ENCODE measurements at regions not wholly inside any gene's neighbourhood (a gene's known extent, or its start where the extent isn't known, plus 50 kb on each side); places are given as distances from the start of the nearest gene placed in this dataset.

- in situ Hi-C loops (cut with HindIII; ENCODE audit: low sequenced_read_pairs): no loop called here
- TF ChIP-seq CTCF (IDR thresholded peaks at IDR 0.05; ENCODE audit: low read depth, low read length): no peak
- no peak for DNase-seq (ENCODE audit: low read depth, low spot score)
- no peak overlapping the region for H3K4me3 ChIP-seq (ENCODE audit: low read depth, low read length)
Observed at GRCh38 chr4:38365748-38366310, 298.2 kb upstream of the KLF3 start.

GRCh38 chr4:38366456-38366855, 297.5 kb upstream of the KLF3 start:
- H3K4me3 ChIP-seq (ENCODE audit: low read depth, low read length): no peak overlapping the region
- in situ Hi-C loops (cut with HindIII; ENCODE audit: low sequenced_read_pairs): no loop called here
- no peak for DNase-seq (ENCODE audit: low read depth, low spot score)
- no peak for TF ChIP-seq CTCF (IDR thresholded peaks at IDR 0.05; ENCODE audit: low read depth, low read length)

- in situ Hi-C loops (cut with HindIII; ENCODE audit: low sequenced_read_pairs): no loop called here
- TF ChIP-seq CTCF (IDR thresholded peaks at IDR 0.05; ENCODE audit: low read depth, low read length): no peak
- no peak overlapping the region for H3K4me3 ChIP-seq (ENCODE audit: low read depth, low read length)
- no peak for DNase-seq (ENCODE audit: low read depth, low spot score)
Observed at GRCh38 chr4:38366997-38367396, 297.0 kb upstream of the KLF3 start.

- DNase-seq (ENCODE audit: low read depth, low spot score): no peak
- in situ Hi-C loops (cut with HindIII; ENCODE audit: low sequenced_read_pairs): no loop called here
Observed at GRCh38 chr4:38367642-38368174, 296.3 kb upstream of the KLF3 start.

GRCh38 chr4:38368613-38369012, 295.4 kb upstream of the KLF3 start:
- no peak for TF ChIP-seq CTCF (IDR thresholded peaks at IDR 0.05; ENCODE audit: low read depth, low read length)
- in situ Hi-C loops (cut with HindIII; ENCODE audit: low sequenced_read_pairs): no loop called here
- DNase-seq (ENCODE audit: low read depth, low spot score): peak; percentile 82
- H3K4me3 ChIP-seq (ENCODE audit: low read depth, low read length): no peak overlapping the region

More at GRCh38 chr4:38367642-38368174, 296.3 kb upstream of the KLF3 start:
- no peak overlapping the region for H3K4me3 ChIP-seq (ENCODE audit: low read depth, low read length)
- no peak for TF ChIP-seq CTCF (IDR thresholded peaks at IDR 0.05; ENCODE audit: low read depth, low read length)

GRCh38 chr4:38371391-38371851, 292.6 kb upstream of the KLF3 start:
- H3K4me3 ChIP-seq (ENCODE audit: low read depth, low read length): no peak overlapping the region
- in situ Hi-C loops (cut with HindIII; ENCODE audit: low sequenced_read_pairs): no loop called here
- DNase-seq (ENCODE audit: low read depth, low spot score): peak; percentile 82
- TF ChIP-seq CTCF (IDR thresholded peaks at IDR 0.05; ENCODE audit: low read depth, low read length): no peak

All from astrocyte of the spinal cord (primary cell).